Cardiac muscle cell (in vitro differentiated cells and primary cell): ENCODE measurements at regions not wholly inside any gene's neighbourhood (a gene's known extent, or its start where the extent isn't known, plus 50 kb on each side); places are given as distances from the start of the nearest gene placed in this dataset.

ENCODE experiments used
- DNase-seq, 2 donors: peaks; one replicate each; pipeline versions ENCODE4 v3.0.0 to v3.0.0-alpha.2; 2010 to 2017; ENCODE audit warnings: low read depth in 1 of 2, low spot score in 1 of 2
- H3K27ac ChIP-seq: fragments of 200-600 bp; sonication (generic); 2 replicates; pipeline ENCODE4 v1.5.1; 2016
- H3K27me3 ChIP-seq: fragments of 200-600 bp; sonication (generic); 2 replicates; pipeline ENCODE4 v1.6.0; 2016; ENCODE audit warnings: control low read depth
- H3K36me3 ChIP-seq: fragments of 200-600 bp; sonication (generic); 2 replicates; pipeline ENCODE4 v1.5.1; 2016; ENCODE audit warnings: control low read depth
- H3K4me1 ChIP-seq: fragments of 200-600 bp; sonication (generic); 2 replicates; pipeline ENCODE4 v1.8.1; 2017; ENCODE audit warnings: low read depth, mild to moderate bottlenecking, mixed run types
- H3K4me3 ChIP-seq: fragments of 200-600 bp; sonication (generic); 2 replicates; pipeline ENCODE4 v1.5.1; 2016; ENCODE audit warnings: mild to moderate bottlenecking
- H3K9me3 ChIP-seq: fragments of 200-600 bp; sonication (generic); 2 replicates; pipeline ENCODE4 v1.5.1; 2017; ENCODE audit warnings: low read depth, mild to moderate bottlenecking, control low read depth
- TF ChIP-seq, protein P1 (sequence below): IDR thresholded peaks from 2 replicates; pipeline ENCODE4 v1.5.1; 2012; ENCODE audit warnings: low read depth, mild to moderate bottlenecking, low read length

DNA sequence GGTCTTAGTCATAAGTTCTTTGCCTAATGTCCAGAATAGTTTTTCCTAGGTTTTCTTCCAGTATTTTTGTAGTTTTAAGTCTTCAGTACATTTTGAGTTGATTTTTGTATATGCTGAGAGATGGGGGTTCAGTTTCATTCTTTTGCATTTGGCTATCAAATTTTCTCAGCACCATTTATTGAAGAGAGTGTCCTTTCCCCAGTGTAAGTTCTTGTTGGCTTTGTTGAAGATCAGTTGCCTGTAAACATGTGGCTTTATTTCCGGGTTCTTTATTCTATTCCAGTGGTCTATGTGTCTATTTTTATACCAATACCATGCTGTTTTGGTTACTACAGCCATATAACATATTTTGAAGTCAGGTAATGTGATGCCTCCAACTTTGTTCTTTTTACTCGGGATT lies 87.5 kb upstream of the MYCN start:
- Histone ChIP-seq H3K27me3 (no peaks in the 10 kb centered on the region), H3K36me3 (no peaks in the 10 kb centered on the region), H3K4me1 (no peaks in the 10 kb centered on the region), H3K9me3 (no peaks in the 10 kb centered on the region), H3K4me3 (no peak overlapping the region), H3K27ac (no peak overlapping the region)
- TF ChIP-seq, protein P1, sequence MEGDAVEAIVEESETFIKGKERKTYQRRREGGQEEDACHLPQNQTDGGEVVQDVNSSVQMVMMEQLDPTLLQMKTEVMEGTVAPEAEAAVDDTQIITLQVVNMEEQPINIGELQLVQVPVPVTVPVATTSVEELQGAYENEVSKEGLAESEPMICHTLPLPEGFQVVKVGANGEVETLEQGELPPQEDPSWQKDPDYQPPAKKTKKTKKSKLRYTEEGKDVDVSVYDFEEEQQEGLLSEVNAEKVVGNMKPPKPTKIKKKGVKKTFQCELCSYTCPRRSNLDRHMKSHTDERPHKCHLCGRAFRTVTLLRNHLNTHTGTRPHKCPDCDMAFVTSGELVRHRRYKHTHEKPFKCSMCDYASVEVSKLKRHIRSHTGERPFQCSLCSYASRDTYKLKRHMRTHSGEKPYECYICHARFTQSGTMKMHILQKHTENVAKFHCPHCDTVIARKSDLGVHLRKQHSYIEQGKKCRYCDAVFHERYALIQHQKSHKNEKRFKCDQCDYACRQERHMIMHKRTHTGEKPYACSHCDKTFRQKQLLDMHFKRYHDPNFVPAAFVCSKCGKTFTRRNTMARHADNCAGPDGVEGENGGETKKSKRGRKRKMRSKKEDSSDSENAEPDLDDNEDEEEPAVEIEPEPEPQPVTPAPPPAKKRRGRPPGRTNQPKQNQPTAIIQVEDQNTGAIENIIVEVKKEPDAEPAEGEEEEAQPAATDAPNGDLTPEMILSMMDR = no peak
- DNase-seq = no peak

DNA sequence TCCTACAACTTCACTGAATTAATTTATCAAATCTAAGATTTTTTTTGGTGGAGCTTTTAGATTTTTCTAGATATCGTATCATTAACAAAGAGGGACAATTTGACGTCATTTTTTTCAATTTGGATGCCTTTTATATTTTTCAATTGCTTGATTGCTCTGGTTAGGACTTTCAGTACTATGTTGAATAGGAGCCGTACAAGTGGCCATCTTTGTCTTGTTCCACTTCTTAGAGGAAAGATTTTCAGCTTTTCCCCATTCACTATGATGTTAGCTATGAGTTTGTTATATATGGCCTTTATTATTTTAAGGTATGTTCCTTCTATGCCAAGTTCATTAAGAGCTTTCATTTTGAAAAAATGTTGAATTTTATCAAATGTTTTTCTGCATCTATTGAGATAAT lies 86.4 kb upstream of the MYCN start:
- H3K27me3 ChIP-seq = no peaks in the 10 kb centered on the region
- no peak for DNase-seq
- H3K27ac ChIP-seq = no peak overlapping the region
- H3K9me3 ChIP-seq = no peaks in the 10 kb centered on the region
- H3K4me3 ChIP-seq = no peak overlapping the region
- H3K36me3 ChIP-seq = no peaks in the 10 kb centered on the region
- TF ChIP-seq, protein P1 = no peak
- H3K4me1 ChIP-seq = no peaks in the 10 kb centered on the region

DNA sequence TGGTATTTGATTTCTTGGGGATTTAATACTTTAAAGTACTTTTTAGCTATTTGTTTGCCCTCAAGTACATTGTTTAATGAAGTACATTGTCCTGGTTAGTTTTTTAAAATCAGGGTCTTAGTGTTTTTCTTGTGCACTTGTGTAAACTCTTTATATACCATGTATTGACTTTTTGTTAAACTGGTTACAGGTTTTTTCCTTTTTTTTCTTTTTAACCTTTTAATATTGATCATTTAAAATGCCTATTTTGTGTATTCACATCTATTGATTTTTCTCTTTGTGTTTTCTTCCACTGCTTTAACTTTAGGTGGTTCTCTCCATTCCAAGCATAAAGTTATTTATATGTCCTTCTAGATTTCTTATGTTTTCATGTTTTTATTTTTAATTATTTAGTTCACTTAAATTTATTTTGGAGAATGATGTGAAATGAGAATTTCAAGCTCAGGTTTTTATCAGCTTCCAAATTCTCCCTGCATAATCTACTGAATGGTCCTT lies 84.5 kb upstream of the MYCN start:
- H3K27ac ChIP-seq = no peak overlapping the region
- TF ChIP-seq, protein P1 = no peak
- DNase-seq = no peak

DNA sequence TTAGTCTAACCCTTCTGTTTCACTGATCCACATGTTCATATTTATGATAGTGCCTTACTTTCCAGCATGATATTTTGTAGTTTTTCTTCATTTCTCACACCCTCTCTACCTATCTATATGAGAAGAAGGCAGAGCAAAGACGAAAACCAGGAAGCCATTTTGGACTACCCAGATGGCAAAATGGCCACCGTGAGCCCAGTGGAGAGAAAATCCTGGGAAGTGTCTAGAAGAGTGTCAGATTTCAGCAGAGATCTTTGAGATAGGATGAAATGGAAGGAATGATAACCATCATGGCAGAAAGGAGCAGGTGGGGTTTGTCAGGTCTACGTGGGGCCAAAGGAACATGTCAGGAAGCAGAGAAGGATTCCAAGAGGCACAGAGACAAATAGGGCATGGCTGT lies 84.0 kb upstream of the MYCN start:
- no peak overlapping the region for H3K27ac ChIP-seq
- no peak for DNase-seq
- no peaks in the 10 kb centered on the region for H3K4me1 ChIP-seq
- H3K36me3 ChIP-seq = no peaks in the 10 kb centered on the region
- no peaks in the 10 kb centered on the region for H3K9me3 ChIP-seq
- no peak overlapping the region for H3K4me3 ChIP-seq
- H3K27me3 ChIP-seq = no peaks in the 10 kb centered on the region
- TF ChIP-seq, protein P1 = no peak

More for the DNA sequence above, 84.5 kb upstream of the MYCN start:
- Histone ChIP-seq H3K36me3 (no peaks in the 10 kb centered on the region), H3K27me3 (no peaks in the 10 kb centered on the region), H3K4me3 (no peak overlapping the region), H3K9me3 (no peaks in the 10 kb centered on the region), H3K4me1 (no peaks in the 10 kb centered on the region)

DNA sequence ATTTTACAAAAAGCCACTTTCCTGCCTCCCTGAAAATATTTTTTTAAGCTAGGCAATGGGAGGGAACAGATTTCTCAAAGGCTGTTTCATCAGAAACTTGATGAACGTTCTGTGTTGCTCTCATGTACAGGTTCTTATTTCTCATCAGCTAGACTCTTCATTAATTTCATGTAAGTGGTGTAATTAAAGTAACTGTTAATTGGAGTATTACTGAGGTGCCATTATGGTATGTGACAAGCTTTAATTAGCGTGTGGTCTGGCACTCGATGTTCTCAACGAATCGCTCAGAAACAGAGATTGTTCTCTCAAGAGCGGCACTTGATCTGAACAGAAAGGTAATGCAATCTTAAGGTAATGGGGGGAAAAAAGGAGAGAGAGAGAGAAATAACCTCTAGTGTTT lies 81.9 kb upstream of the MYCN start:
- no peak overlapping the region for H3K4me3 ChIP-seq
- H3K9me3 ChIP-seq = no peaks in the 10 kb centered on the region
- H3K27me3 ChIP-seq = no peaks in the 10 kb centered on the region
- no peak for DNase-seq
- no peaks in the 10 kb centered on the region for H3K36me3 ChIP-seq
- no peak overlapping the region for H3K27ac ChIP-seq
- TF ChIP-seq, protein P1 = no peak
- no peaks in the 10 kb centered on the region for H3K4me1 ChIP-seq
